ENCODE measurements at regions not wholly inside any gene's neighbourhood (a gene's known extent, or its start where the extent isn't known, plus 50 kb on each side); places are given as distances from the start of the nearest gene placed in this dataset.

DNA sequence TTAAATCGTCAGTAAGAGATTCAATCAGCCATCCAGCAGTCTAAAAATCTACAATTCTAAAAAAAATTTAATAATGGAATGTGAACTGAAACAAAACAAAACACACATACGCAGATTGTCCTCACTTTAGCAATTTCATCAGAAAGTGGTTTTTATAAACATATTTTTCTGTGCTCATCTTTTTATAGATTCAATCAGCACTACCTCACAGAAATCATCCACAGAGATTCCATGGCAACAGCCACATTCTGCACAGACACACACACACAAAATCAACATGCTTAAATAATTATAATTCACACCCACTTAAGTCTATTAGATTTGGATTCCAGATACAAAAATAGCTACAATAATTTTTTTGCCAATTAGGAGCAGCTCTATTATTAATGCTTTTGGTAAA lies 149.0 kb upstream of the KCNIP4 start:
- no peak for FAIRE-seq

DNA sequence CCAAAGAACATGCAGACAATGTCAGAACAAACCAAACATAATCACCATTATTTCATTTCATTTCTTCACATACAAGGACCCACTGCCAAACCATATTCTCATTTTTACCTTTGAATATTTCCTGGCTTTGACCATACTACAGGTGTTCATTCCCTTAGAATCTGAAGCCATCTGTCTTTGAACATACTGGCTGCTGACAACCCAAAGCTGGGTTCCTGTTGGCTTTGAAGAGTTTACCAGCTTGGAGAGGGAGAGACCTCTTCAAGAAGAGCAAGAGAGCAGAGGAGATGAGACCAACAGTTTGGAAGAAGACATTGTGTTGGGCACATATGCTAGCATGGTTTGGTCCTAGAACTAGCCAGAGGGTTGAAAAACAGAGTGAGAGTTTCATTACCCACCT lies 145.6 kb upstream of the KCNIP4 start:
- no peak for FAIRE-seq

- FAIRE-seq, result no peak
Observed at GRCh38 chr4:22093126-22093525, 144.6 kb upstream of the KCNIP4 start.

DNA sequence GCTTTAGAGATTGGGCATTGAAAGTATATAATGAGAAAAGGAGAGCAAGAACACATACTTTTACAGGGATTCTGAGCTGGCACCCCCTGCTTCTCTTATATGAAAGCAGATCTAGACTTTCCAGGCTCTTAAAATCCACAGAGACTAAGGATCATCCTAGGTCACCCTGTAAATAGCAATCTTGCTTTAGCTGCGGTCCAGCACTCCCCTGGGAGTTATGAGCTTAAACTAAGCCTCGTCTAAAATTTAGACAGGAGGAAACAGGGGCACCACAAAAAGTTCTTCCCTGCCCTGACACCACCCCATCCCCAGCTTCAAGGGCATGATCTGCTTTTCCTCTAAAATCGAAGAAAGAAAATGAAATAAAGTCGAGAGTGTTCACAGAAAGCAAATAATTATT lies 143.3 kb upstream of the KCNIP4 start:
- FAIRE-seq, result no peak

- FAIRE-seq, result no peak
Observed at GRCh38 chr4:22091352-22091717, 142.8 kb upstream of the KCNIP4 start.

GRCh38 chr4:22090661-22091351 lies 142.2 kb upstream of the KCNIP4 start:
- no peak for FAIRE-seq

- no peak for FAIRE-seq
Observed at GRCh38 chr4:22077571-22077970, 129.0 kb upstream of the KCNIP4 start.

DNA sequence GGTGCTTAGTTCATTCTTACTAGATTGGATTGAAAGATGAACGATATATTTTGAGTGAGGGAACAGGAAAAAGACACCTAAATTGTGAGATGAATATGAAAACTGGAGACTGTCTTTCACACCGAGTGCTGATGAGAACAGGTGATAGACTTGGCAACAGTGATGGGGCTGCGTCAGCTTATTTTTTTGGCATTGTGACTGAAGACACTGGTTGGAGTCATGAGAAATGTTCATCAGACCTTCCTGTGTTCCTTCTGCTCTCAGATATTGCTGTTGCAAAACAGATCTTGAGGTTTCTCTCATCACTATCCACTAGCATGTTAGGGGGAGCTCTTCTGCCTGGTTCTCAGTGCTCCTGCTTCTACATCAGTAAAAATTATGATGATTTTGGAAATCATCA lies 124.2 kb upstream of the KCNIP4 start:
- no peak for FAIRE-seq

- no peak for FAIRE-seq
Observed at GRCh38 chr4:22072240-22072639, 123.7 kb upstream of the KCNIP4 start.

- no peak for FAIRE-seq
Observed at GRCh38 chr4:22071749-22072148, 123.2 kb upstream of the KCNIP4 start.

- no peak for FAIRE-seq
Observed at GRCh38 chr4:22070256-22070655, 121.7 kb upstream of the KCNIP4 start.

GRCh38 chr4:22063613-22064012 lies 115.0 kb upstream of the KCNIP4 start:
- no peak for FAIRE-seq

DNA sequence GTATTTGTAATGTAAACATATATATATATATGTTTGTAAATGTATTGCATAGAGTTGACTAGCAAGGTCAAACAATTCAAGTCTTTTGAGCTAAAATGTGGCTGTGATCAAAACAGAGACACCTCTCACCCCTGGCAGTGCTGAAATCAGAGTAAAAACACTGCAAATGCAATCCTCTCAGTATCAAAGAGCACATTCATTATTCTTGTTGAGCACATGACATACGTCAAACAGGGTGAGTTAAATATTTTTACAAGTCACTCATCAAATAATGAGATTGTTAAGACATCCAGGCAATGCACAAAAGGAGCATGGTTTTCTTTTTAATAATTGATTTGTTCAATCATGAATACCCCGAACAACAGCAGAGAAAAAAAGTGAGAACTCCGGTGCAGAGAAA lies 114.1 kb upstream of the KCNIP4 start:
- FAIRE-seq, result no peak

DNA sequence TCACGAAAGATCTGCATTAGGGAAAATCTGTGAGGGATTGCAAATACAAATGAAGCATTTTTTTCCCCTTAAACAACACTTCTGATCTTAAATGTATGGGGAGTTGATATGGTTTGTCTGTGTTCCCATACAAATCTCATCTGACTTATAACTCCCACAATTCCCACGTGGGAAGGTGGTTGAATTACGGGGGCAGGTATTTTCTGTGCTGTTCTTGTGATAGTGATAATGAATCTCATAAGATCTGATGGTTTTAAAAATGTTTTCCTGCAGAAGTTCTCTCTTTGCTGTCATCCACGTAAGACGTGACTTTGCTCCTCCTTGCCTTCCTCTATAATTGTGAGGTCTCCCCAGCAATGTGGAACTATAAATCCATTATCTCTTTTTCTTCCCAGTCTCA lies 107.4 kb upstream of the KCNIP4 start:
- FAIRE-seq, result no peak

DNA sequence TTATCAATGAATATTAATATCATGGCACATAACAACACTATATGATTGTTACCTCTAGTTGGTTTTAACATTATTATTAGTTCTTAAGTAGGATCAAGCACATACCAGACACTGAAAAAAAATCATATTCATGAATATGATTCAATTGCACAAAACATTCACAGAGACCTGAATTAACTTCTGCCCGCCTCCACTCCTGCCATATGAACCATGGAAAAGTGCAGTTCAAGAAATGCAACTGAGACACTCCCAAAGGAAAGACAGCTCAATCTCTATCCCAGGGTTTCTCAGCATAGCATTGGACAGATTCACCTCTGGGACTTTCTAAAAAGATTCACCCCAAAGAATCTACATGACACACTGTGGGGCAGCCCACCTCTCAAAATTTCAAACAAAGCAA lies 103.5 kb upstream of the KCNIP4 start:
- no peak for FAIRE-seq

GRCh38 chr4:22048323-22048722 lies 99.8 kb upstream of the KCNIP4 start:
- no peak for FAIRE-seq

DNA sequence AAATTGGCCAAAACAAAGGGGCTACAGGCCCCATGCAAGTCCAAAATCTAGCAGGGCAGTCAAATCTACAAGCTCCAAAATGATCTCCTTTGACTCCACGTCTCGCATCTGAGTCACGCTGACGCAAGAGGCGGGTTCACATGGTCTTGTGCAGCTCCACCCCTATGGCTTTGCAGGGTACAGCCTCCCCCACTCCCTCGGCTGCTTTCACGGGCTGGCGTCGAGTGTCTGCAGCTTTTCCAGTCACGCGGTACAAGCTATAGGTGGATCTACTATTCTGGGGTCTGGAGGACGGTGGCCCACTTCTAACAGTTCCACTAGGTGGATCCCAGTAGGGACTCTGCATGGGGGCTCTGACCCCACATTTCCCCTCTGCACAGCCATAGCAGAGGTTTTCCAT lies 99.2 kb upstream of the KCNIP4 start:
- FAIRE-seq, result no peak

GRCh38 chr4:22045051-22045630 lies 96.6 kb upstream of the KCNIP4 start:
- no peak for FAIRE-seq

- peak; percentile 9 for FAIRE-seq
Observed at GRCh38 chr4:22031423-22031822, 82.9 kb upstream of the KCNIP4 start.

DNA sequence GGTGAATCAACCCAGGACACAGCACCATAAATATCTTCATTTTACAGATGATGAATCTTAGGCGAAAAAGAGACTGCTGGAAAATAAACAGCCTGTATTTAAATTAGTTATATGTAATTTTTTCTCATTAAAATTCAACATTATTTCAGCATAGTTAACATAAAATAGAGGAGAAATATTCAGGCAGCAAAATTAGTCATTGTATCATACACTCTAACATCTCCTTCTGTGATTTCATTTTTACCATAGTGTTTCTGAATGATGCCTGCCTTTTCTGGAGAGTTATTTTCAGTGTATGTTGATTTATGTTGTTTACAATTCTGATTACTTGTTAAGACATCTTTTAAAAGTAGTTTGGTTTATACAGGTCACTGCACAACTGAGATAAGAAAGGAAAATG lies 82.3 kb upstream of the KCNIP4 start:
- FAIRE-seq, result no peak

DNA sequence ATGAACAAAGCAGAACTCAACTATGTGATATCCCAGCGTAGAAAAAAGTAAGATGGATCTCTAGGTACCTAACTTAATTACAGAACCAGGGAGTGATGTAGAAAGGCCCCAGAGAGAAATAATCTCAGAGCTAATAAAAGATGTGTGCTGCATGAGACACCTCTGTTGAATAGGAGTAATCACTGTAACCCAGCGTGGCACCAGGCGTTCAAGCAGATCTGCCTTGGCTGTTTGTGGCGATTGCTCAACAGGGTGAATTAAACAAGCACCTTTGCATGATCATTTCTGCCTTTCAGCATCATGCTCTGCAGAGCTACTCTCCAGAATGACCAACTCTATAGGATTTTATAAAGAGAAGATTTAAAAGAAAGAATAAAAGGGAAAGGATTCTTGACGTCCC lies 81.7 kb upstream of the KCNIP4 start:
- no peak for FAIRE-seq

GRCh38 chr4:22029803-22030202 lies 81.2 kb upstream of the KCNIP4 start:
- no peak for FAIRE-seq

GRCh38 chr4:22021106-22021505 lies 72.5 kb upstream of the KCNIP4 start:
- no peak for FAIRE-seq

DNA sequence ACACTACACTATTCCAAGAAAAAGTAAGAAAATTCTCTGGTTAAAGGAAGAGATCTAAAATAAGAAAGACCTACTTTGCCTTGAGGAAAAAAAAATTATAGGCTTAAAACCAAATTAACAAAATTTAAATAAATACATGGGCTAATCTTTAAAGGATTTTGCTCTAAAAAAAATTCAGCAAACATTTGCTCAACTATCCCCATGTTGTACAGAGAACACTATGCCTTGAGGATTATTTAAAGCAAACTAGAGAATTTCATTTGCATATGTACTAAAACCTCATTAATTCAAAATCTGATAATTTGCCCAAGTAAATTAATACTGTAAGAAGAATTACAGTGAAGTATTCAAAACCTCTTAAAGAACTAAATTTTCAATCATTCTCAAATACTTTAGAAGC lies 71.6 kb upstream of the KCNIP4 start:
- FAIRE-seq, result no peak

DNA sequence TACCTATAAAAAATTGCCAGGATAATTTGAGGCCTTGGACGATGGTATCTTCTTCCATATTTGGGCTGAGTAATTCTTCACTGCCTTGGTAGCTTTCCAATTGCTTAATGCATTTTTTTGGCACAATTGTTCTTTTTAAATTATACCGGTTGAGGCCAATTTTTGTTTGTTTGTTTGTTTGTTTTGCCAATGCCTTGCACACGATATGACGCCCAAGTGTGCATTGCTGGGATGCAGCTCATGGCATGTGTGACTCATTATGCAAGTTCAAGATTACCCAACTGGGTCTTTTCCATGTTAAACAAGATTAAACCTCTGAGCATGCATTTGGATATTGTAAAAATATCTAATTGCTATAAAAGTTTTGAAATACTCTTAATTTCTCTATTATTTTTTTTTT lies 71.1 kb upstream of the KCNIP4 start:
- no peak for FAIRE-seq
